Stimulated activated CD4-positive, alpha-beta T cell treated with anti-CD3 and anti-CD28 coated beads, Interleukin-4, amount 100 ng/mL, for 24 hours (primary cell): ENCODE measurements at regions not wholly inside any gene's neighbourhood (a gene's known extent, or its start where the extent isn't known, plus 50 kb on each side); places are given as distances from the start of the nearest gene placed in this dataset.
"Not testable (repeated sequence)": the region's sequence is repeated elsewhere in the genome, so short reads cannot be mapped to it uniquely, and the experiment has no call there.

Experiments used
- DNase-seq: peaks from one replicate; pipeline ENCODE4 v3.0.0-alpha.2; 2020

GRCh38 chr7:119968411-119968810 is 304.6 kb upstream of the KCND2 start:
- not testable (repeated sequence) for DNase-seq

- DNase-seq, result no peak
Measured at GRCh38 chr7:119969054-119969453, 303.9 kb upstream of the KCND2 start.

GRCh38 chr7:119969763-119970162 is 303.2 kb upstream of the KCND2 start:
- no peak for DNase-seq

- no peak for DNase-seq
Measured at GRCh38 chr7:119974972-119975371, 298.0 kb upstream of the KCND2 start.

GRCh38 chr7:119982884-119983283 is 290.1 kb upstream of the KCND2 start:
- DNase-seq, result no peak

GRCh38 chr7:119983468-119983867 is 289.5 kb upstream of the KCND2 start:
- no peak for DNase-seq

GRCh38 chr7:119984247-119984646 is 288.7 kb upstream of the KCND2 start:
- DNase-seq, result no peak

GRCh38 chr7:119988401-119988800 is 284.6 kb upstream of the KCND2 start:
- DNase-seq, result no peak

- DNase-seq, result no peak
Measured at GRCh38 chr7:119994928-119995327, 278.0 kb upstream of the KCND2 start.

GRCh38 chr7:119996634-119997033 is 276.3 kb upstream of the KCND2 start:
- DNase-seq, result no peak

- no peak for DNase-seq
Measured at GRCh38 chr7:119999738-120000475, 273.1 kb upstream of the KCND2 start.

- DNase-seq, result no peak
Measured at GRCh38 chr7:120005720-120006119, 267.3 kb upstream of the KCND2 start.

GRCh38 chr7:120014301-120014700 is 258.7 kb upstream of the KCND2 start:
- not testable (repeated sequence) for DNase-seq

- DNase-seq, result no peak
Measured at GRCh38 chr7:120014925-120015465, 258.0 kb upstream of the KCND2 start.

- no peak for DNase-seq
Measured at GRCh38 chr7:120021085-120021484, 251.9 kb upstream of the KCND2 start.

- DNase-seq, result no peak
Measured at GRCh38 chr7:120023494-120024167, 249.3 kb upstream of the KCND2 start.

GRCh38 chr7:120028636-120029035 is 244.3 kb upstream of the KCND2 start:
- no peak for DNase-seq

- DNase-seq, result no peak
Measured at GRCh38 chr7:120030876-120031275, 242.1 kb upstream of the KCND2 start.

GRCh38 chr7:120033114-120033513 is 239.9 kb upstream of the KCND2 start:
- DNase-seq, result no peak

- no peak for DNase-seq
Measured at GRCh38 chr7:120039138-120039537, 233.8 kb upstream of the KCND2 start.

- no peak for DNase-seq
Measured at GRCh38 chr7:120041798-120042197, 231.2 kb upstream of the KCND2 start.

- no peak for DNase-seq
Measured at GRCh38 chr7:120043250-120043649, 229.7 kb upstream of the KCND2 start.

GRCh38 chr7:120052884-120053382 is 220.0 kb upstream of the KCND2 start:
- DNase-seq, result no peak

GRCh38 chr7:120053390-120053961 is 219.5 kb upstream of the KCND2 start:
- DNase-seq, result no peak
